WI38 (cell line): ENCODE measurements at regions not wholly inside any gene's neighbourhood (a gene's known extent, or its start where the extent isn't known, plus 50 kb on each side); places are given as distances from the start of the nearest gene placed in this dataset.

Experiments
- H3K4me3 ChIP-seq: 2 replicates; pipeline ENCODE4 v1.5.1; 2011; ENCODE audit warnings: low read depth, mild to moderate bottlenecking, control low read depth, low read length
- TF ChIP-seq, protein P1 (sequence below): IDR thresholded peaks from 2 replicates; pipeline ENCODE4 v1.5.1; 2012; ENCODE audit warnings: low read depth, mild to moderate bottlenecking, control low read depth, low read length

DNA sequence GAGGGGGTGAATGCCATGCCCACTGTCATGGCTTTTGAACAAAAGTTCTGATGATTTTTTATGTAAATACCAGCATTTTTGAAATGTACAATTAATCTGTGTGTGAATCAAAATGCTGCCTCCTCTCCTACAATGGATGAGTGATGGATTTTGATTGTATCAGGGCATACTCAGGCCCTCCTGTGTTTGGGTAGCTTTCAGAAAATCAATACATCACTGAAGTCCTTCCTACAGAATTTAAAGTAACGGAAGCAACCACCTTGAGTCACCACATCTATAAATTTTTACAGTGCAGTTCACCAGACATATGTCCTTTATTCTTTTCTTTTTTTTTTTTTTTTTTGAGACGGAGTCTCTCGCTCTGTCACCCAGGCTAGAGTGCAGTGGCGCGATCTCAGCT is 867.3 kb downstream of the EPHA4 start:
- H3K4me3 ChIP-seq: no peak overlapping the region
- TF ChIP-seq, protein P1, sequence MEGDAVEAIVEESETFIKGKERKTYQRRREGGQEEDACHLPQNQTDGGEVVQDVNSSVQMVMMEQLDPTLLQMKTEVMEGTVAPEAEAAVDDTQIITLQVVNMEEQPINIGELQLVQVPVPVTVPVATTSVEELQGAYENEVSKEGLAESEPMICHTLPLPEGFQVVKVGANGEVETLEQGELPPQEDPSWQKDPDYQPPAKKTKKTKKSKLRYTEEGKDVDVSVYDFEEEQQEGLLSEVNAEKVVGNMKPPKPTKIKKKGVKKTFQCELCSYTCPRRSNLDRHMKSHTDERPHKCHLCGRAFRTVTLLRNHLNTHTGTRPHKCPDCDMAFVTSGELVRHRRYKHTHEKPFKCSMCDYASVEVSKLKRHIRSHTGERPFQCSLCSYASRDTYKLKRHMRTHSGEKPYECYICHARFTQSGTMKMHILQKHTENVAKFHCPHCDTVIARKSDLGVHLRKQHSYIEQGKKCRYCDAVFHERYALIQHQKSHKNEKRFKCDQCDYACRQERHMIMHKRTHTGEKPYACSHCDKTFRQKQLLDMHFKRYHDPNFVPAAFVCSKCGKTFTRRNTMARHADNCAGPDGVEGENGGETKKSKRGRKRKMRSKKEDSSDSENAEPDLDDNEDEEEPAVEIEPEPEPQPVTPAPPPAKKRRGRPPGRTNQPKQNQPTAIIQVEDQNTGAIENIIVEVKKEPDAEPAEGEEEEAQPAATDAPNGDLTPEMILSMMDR: no peak

DNA sequence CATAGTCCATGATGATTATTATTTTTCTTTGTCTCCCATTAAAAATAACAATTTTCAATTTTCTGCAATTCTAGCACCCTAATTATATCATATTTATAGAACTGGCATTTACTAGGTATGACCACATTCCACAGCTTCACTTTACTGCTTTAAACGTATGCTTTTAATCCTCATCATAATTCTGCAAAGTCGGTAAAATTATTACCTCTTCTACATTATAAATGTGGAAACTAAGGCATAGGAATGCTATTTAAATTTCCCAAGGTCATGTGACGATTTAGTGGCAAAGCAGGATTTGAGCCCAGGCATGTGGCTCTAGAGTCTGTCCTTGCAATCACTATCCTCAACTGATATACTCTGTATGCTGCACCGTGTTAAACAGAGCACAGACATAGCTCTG is 866.4 kb downstream of the EPHA4 start:
- TF ChIP-seq, protein P1: no peak
- H3K4me3 ChIP-seq: no peak overlapping the region

DNA sequence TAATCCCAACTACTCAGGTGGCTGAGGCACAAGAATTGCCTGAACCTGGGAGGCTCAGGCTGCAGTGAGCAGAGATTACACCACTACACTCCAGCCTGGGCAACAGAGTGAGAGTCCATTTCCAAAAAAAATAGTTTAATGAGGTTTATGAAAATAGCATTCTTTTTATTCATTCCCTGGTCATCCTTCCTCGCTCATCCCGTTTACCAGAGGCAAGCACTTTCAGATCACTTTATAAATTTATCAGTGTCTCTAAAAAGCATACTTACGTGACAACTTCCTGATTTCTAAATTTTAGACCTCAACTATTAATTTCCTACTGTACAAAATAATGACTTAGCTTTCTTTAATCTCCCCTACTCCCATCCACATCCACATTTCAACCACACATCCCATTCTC is 864.8 kb downstream of the EPHA4 start:
- TF ChIP-seq, protein P1: no peak
- H3K4me3 ChIP-seq: no peak overlapping the region

DNA sequence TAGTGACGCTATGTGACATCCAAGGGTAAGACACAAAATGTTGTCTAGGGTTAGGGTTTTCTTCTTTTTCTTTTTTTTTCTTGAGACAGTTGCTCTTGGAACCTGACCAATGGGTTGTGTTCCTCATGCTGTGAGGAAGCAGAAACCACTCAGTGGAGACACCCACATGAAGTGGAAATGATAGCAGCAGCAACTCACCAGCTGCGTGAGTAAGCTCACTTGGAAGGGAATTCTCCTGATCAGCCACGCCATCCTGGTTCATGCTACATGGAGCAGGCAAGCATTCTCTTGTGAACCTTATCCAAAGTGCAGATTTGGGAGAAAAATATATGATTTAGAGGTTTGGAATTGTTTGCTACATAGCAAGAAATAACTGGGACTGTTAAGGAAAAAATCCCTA is 863.7 kb downstream of the EPHA4 start:
- TF ChIP-seq, protein P1: no peak
- H3K4me3 ChIP-seq: no peak overlapping the region

DNA sequence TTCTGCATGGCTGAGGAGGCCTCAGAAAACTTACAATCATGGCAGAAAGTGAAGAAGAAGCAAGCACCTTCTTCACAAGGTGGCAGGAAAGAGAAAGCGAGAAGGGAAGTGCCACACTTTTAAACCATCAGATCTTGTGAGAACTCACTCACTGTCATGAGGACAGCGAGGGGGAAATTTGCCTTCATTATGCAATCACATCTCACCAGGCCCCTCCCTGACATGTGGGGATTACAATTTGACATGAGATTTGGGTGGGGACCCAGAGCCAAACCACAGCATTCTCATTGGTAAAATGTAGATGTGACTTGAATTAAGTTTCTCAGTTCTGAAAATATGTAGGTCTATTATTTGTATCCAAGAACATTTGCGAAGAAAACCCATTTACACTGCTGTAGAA is 854.8 kb downstream of the EPHA4 start:
- no peak overlapping the region for H3K4me3 ChIP-seq
- TF ChIP-seq, protein P1: no peak

DNA sequence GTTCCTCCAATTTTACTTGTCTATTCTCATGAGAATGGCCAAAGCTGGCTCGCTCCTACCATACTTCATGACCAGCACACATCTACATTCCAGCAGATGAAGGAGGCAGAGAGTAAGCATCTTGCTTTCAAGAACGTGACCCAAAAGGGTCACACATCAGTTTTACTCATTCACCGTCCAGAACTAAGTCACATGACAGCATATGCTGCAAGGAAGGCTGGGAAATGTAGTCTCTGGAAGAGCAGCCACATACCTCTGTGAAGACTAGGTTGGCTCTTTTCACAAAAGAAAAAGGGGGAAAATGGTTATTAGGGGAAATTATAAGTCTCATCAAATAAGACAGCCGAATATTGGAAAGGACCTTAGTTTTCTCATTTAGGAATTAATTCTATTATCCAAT is 835.3 kb downstream of the EPHA4 start:
- TF ChIP-seq, protein P1: no peak
- H3K4me3 ChIP-seq: no peak overlapping the region

DNA sequence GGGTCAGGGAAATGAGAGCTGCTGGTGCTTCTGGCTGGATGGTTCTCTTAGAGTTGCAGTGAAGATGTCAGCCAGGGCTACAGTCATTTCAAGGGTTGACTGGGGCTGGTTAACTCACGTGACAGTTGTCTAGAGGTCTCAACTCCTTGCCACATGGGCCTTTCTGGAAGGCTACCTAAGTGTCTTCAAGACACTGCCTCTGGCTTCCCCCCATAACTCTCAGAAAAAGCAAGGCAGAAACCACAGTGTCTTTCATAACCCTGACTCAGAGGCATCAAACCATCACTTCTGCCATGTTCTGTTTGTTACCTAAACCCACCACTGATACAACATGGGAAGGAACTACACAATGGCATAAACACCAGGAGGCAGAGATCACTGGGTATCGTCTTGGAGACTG is 828.9 kb downstream of the EPHA4 start:
- TF ChIP-seq, protein P1: no peak
- no peak overlapping the region for H3K4me3 ChIP-seq
